Spinal cord (tissue), 9 donors: ENCODE measurements at regions not wholly inside any gene's neighbourhood (a gene's known extent, or its start where the extent isn't known, plus 50 kb on each side); places are given as distances from the start of the nearest gene placed in this dataset.

Experiments
- DNase-seq, 6 donors: peaks; one replicate each; pipeline versions ENCODE4 v3.0.0 to v3.0.0-alpha.2; 2013 to 2015; ENCODE audit warnings: low spot score in 6 of 6, low read depth in 4 of 6
- H3K27ac ChIP-seq: one replicate; pipeline ENCODE4 v1.5.1; 2013; ENCODE audit warnings: low read depth, low read length, control low read depth
- H3K27me3 ChIP-seq: one replicate; pipeline ENCODE4 v1.6.1; 2013; ENCODE audit warnings: low read length; ENCODE audit not compliant: control insufficient read depth, insufficient read depth
- H3K36me3 ChIP-seq: one replicate; pipeline ENCODE4 v1.6.1; 2013; ENCODE audit warnings: low read length; ENCODE audit not compliant: control insufficient read depth, insufficient read depth
- H3K4me1 ChIP-seq: one replicate; pipeline ENCODE4 v1.6.1; 2013; ENCODE audit warnings: low read length; ENCODE audit not compliant: control insufficient read depth, insufficient read depth
- H3K4me3 ChIP-seq: one replicate; pipeline ENCODE4 v1.5.1; 2013; ENCODE audit warnings: low read depth, low read length, control low read depth
- H3K9me3 ChIP-seq: one replicate; pipeline ENCODE4 v1.6.1; 2013; ENCODE audit warnings: low read length; ENCODE audit not compliant: control insufficient read depth, insufficient read depth
- WGBS: methylation state at CpG from one replicate; pipeline ENCODE4 v1.1.5; 2013; ENCODE audit warnings: missing lambda C conversion rate; ENCODE audit not compliant: insufficient coverage; 5-methylcytosine and 5-hydroxymethylcytosine counted together
- donor health status: healthy.

DNA sequence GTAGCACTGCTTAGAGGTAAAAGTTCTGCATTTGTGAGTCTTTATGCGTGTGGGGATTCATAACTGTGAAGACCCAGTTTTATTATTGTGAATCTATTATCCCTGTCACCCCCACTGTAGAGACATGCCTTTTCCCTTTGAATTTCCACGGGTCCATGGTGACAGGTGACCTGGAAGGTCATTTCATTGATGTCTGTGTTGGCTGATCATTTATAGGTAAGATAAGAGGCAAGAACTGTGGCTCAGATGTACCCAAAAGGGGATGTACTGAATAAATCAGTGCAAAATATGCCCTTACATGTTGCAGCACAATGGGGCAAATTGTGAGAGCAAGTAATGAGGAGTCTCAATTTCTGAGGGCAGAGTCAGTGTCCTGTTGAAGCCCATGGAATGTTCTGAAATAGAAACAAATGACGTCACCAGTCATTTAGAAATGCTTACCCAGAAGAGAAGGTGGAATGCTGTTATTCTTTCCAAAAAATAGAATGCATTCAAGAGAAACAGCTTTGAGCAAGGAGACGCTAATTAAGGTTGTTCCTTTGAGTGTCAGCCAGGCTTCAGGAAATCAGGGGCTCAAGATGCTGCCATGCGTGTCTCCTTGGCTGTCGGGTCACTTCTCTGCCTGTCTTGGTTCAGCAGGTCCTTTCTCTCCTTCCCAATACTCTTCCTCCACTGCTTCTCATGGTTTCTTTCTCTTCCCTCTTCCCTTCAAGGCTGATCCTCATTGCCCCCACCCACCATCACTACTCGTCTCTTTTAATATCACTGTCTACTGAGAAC lies 118.7 kb upstream of the E2F8 start:
- Histone ChIP-seq H3K4me3 (no peak overlapping the region), H3K27me3 (no peaks in the 10 kb centered on the region), H3K4me1 (no peaks in the 10 kb centered on the region), H3K36me3 (no peaks in the 10 kb centered on the region), H3K9me3 (no peaks in the 10 kb centered on the region), H3K27ac (no peak overlapping the region)
- DNase-seq: no peak
- 78% methylated on average over 5 of the region's 7 CpGs for WGBS

DNA sequence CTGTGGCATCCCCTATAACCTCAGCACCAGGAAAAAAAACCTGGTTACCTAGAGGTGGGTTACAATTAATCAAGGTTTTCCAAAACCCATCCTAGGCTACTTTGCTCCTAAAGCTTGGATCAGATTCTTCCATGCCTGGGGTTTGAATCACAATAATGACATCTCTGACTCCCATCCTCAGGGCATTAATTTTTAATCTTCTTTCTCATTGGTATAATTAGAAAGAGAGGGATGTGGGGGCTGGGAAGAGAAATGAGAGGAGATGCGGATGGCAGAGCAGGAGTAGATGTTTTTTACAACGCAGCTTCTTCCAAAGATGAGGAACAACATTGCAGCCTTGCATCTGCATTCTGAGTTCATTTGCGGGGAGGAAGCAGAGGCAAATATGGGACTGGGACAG lies 117.2 kb upstream of the E2F8 start:
- peak in 1 of 6 donors; percentile 34 for DNase-seq
- 79% methylated on average over 3 of the region's 3 CpGs for WGBS
- Histone ChIP-seq H3K36me3 (no peaks in the 10 kb centered on the region), H3K27me3 (no peaks in the 10 kb centered on the region), H3K27ac (no peak overlapping the region), H3K9me3 (no peaks in the 10 kb centered on the region), H3K4me3 (no peak overlapping the region), H3K4me1 (no peaks in the 10 kb centered on the region)

DNA sequence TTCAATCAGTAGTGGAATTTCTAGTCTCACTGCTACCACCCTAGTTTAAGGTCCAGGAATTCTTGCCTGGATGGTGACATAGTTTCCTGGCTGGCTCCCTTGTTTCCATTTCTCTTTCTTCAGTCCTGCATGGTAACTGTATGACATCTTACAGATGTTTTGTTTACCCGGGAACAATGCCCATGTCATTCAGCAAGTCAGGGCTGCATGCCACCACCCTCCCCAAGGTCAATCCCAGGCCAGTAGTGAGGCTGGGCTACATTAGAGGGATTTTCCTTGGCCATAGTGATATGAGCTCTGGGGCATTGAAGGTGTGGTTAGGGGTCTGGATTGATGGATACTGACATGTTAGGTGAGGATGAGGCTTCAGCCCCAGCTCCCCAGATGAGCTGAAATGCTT lies 114.9 kb upstream of the E2F8 start:
- H3K36me3 ChIP-seq: no peaks in the 10 kb centered on the region
- DNase-seq: no peak
- no peak overlapping the region for H3K27ac ChIP-seq
- H3K4me3 ChIP-seq: no peak overlapping the region
- peaks cover 2% of the 10 kb centered on the region for H3K4me1 ChIP-seq
- WGBS: 100% methylated on average over 1 of the region's 1 CpG
- H3K27me3 ChIP-seq: no peaks in the 10 kb centered on the region
- no peaks in the 10 kb centered on the region for H3K9me3 ChIP-seq

DNA sequence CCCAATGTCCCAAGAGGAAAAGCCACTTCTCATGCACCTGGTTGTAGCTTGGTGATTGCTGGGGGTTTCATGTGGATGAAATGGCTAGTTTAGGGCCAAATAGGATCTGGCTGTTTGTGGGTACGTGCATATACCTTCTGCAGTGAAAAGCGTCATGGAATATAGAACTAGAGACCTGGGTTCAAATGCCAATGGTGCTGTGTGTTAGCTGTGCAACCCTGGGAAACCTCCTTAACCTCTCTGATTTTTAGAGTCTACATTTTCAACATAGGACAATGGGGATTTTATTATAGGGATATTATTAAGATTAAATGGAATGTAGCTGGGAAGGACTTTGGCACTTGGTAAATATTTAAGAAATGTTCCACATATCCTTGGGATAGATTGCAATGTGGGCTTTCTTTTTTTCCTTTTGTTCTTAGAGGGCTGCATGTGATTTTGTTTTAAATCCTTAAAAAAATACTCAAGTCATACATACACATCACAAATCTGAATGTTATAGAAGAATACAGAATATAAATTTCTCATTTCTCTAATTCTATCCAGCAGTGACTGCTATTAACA lies 112.6 kb upstream of the E2F8 start:
- Histone ChIP-seq H3K36me3 (no peaks in the 10 kb centered on the region), H3K9me3 (no peaks in the 10 kb centered on the region), H3K27ac (no peak overlapping the region), H3K4me1 (peaks cover 18% of the 10 kb centered on the region), H3K4me3 (no peak overlapping the region), H3K27me3 (peaks cover 3% of the 10 kb centered on the region)
- no peak for DNase-seq
- WGBS: 90% methylated on average over 2 of the region's 2 CpGs

DNA sequence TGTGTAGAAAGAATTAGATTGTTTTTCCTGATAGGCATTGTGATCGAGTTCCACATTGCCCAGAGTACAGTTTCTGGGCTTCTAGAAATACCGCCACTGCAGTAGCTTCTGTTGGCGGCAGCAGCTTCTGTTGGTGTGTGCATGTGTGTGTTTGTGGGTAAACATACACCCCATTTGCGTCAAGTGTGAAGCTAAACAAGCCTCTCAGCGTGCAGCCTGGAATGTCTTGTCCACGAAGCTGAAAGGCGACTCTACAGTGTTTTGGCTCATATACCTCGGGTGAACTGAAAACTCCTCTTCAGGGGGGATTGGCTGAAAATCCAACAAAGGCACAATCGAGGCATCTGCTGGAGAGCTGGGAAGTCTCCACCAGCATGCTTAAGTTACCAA lies 112.0 kb upstream of the E2F8 start:
- Histone ChIP-seq H3K27ac (no peak overlapping the region), H3K27me3 (peaks cover 3% of the 10 kb centered on the region), H3K9me3 (no peaks in the 10 kb centered on the region), H3K4me3 (no peak overlapping the region), H3K36me3 (no peaks in the 10 kb centered on the region), H3K4me1 (peaks cover 23% of the 10 kb centered on the region)
- 20% methylated on average over 9 of the region's 9 CpGs for WGBS
- peak in 2 of 6 donors; percentile 77 to 88 for DNase-seq

DNA sequence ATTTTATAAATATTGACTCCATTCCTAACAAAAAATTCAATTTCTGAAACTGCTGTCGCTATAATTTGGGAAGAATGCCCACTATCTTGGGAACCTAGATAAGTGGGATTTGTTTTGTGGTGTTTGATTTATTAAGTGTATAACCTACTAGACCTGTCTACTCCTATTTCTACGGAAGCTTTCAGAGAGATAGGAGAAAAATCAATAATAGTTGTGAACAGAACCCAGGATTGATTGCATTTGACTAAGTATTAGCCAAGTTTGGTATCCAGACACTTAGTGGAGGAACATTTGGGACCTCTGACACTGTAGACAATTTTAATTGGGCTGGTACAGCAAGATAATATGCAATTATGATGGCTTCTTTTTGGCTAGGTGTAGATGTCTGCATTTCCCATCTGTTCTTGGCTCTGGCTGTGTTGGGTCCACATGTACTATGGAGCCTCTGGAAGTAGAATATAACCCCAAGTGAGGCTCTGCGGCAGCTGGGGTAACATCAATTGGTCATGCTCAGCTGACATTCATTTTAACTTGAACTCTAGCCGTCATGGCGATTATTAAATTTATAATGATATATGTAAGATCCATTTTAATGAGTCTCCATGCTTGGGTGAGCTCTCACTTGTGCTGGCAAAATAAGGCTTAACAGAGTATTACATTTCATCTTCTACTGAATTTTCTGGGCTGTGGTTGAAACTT lies 111.5 kb upstream of the E2F8 start:
- H3K4me3 ChIP-seq: no peak overlapping the region
- peak in 1 of 6 donors; percentile 48 for DNase-seq
- H3K36me3 ChIP-seq: no peaks in the 10 kb centered on the region
- H3K27me3 ChIP-seq: peaks cover 6% of the 10 kb centered on the region
- no peaks in the 10 kb centered on the region for H3K9me3 ChIP-seq
- no CpG with 5 or more reads among the region's 5 CpGs for WGBS
- peaks cover 26% of the 10 kb centered on the region for H3K4me1 ChIP-seq
- no peak overlapping the region for H3K27ac ChIP-seq

DNA sequence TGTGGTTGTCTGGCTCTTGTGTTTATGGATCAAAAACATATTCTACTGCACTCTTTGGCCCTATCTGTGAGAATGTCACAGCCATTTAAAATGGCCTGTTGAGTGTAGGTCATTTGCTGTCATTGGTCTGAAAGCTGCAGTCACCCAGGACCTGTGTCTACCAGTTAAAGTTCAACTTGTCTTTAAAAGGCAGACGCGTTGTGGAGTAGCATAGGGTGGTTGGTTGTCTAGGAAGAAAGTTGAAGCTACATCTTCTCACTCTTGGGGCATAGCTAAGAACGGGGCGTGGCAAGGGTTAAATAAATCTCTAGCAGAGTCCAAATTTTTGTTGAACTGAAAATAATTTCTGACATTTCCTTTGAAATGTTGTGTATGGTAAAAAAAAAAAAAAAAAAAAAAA lies 110.7 kb upstream of the E2F8 start:
- Histone ChIP-seq H3K27me3 (peaks cover 10% of the 10 kb centered on the region), H3K27ac (no peak overlapping the region), H3K4me1 (peaks cover 32% of the 10 kb centered on the region), H3K4me3 (no peak overlapping the region), H3K9me3 (no peaks in the 10 kb centered on the region), H3K36me3 (no peaks in the 10 kb centered on the region)
- WGBS: 93% methylated on average over 4 of the region's 4 CpGs
- no peak for DNase-seq

DNA sequence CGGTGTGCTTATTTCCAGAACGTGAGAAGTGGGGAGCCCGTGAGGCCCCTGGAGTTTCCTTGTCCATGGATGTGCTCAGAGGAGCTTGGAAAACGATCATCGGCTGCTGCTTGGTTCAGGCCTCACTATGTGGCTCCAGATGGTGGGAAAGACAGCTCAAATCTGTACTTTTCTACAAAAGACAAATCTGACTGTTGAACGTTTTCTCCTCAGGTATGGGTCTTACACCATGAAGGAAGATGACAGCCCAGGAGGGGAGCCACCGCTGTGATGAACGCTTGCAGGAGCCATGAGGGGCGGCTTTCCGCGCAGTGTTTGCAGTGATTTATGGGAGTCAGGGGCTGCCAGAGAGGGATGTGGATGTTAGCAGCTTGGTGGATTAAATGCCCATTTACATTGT lies 109.4 kb upstream of the E2F8 start:
- DNase-seq: peak in 1 of 6 donors; percentile 75
- H3K36me3 ChIP-seq: no peaks in the 10 kb centered on the region
- H3K9me3 ChIP-seq: no peaks in the 10 kb centered on the region
- H3K27ac ChIP-seq: no peak overlapping the region
- H3K27me3 ChIP-seq: peaks cover 13% of the 10 kb centered on the region
- WGBS: 38% methylated on average over 6 of the region's 11 CpGs
- peak overlapping the region; percentile 5 for H3K4me3 ChIP-seq
- H3K4me1 ChIP-seq: peaks cover 43% of the 10 kb centered on the region

DNA sequence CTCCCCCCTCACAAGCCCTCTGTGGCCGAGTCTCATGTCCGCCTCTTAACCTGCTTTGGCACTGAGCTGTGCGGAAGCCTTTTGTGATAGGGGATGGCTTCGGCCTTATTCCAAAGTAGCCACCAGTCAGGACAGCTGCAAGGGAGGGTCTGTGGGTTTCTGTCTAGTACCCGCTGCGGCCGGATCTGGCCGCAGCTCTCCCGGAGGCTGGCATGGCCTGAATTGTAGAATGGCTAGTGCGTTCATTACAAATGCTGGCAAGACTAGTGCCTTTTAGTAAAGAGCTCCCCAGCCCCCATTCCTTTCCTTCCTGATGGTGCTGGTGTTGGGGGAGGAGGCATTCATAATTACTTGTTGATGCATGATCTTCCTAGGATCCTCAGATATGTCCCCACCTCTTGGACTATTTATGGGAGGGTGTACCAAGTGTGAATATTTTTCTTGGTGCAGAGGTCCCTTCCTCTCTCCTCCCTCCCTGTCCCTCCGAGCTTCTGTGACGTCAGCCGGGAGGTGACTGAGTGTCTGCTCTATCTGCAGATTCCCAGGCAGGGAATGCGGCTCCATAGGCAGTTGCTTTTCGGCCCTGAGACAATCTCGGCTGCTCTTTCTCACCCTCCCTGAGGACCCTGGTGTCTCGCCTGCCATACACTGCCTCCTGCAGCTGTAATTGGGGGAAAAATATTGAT lies 108.7 kb upstream of the E2F8 start:
- Histone ChIP-seq H3K4me1 (peaks cover 49% of the 10 kb centered on the region), H3K9me3 (no peaks in the 10 kb centered on the region), H3K27ac (no peak overlapping the region), H3K4me3 (no peak overlapping the region), H3K27me3 (peaks cover 17% of the 10 kb centered on the region), H3K36me3 (no peaks in the 10 kb centered on the region)
- peak in 4 of 6 donors; percentile 48 to 84 (median 66) for DNase-seq
- WGBS: 29% methylated on average over 10 of the region's 17 CpGs
